GM18867 (cell line): ENCODE measurements at regions not wholly inside any gene's neighbourhood (a gene's known extent, or its start where the extent isn't known, plus 50 kb on each side); places are given as distances from the start of the nearest gene placed in this dataset.
"Not testable (repeated sequence)": the region's sequence is repeated elsewhere in the genome, so short reads cannot be mapped to it uniquely, and the experiment has no call there.

Experiments used
- ATAC-seq: cut with Tn5 transposase; IDR thresholded peaks from one replicate; pipeline ENCODE4 v1.9.1; 2021; ENCODE audit warnings: mild to moderate bottlenecking, moderate library complexity; ENCODE audit not compliant: unreplicated experiment

- ATAC-seq, result not testable (repeated sequence)
Observed at GRCh38 chr7:103244865-103245264, 52.4 kb upstream of the PMPCB start.

GRCh38 chr7:103240806-103241205, 56.4 kb upstream of the PMPCB start:
- no peak for ATAC-seq

- ATAC-seq, result not testable (repeated sequence)
Observed at GRCh38 chr7:103235824-103236223, 61.4 kb upstream of the PMPCB start.

- ATAC-seq, result not testable (repeated sequence)
Observed at GRCh38 chr7:103234877-103235276, 62.4 kb upstream of the PMPCB start.

- peak; percentile 70 for ATAC-seq
Observed at GRCh38 chr7:103227787-103228186, 69.4 kb upstream of the PMPCB start.

- not testable (repeated sequence) for ATAC-seq
Observed at GRCh38 chr7:103225798-103226197, 71.4 kb upstream of the PMPCB start.

GRCh38 chr7:103223065-103223464, 74.2 kb upstream of the NAPEPLD start:
- not testable (repeated sequence) for ATAC-seq

- not testable (repeated sequence) for ATAC-seq
Observed at GRCh38 chr7:103211049-103211448, 62.1 kb upstream of the NAPEPLD start.

- ATAC-seq, result not testable (repeated sequence)
Observed at GRCh38 chr7:103199191-103199590, 50.3 kb upstream of the NAPEPLD start.
